Astrocyte (in vitro differentiated cells and primary cell): ENCODE measurements at regions not wholly inside any gene's neighbourhood (a gene's known extent, or its start where the extent isn't known, plus 50 kb on each side); places are given as distances from the start of the nearest gene placed in this dataset.

Experiments used
- DNase-seq: peaks from one replicate; pipeline ENCODE4 v3.0.0-alpha.2; 2010; ENCODE audit warnings: low read depth
- FAIRE-seq: peaks from 2 replicates; lab custom pipeline; 2011; peaks lifted over from hg19 to GRCh38; lab: Jason Lieb, UNC
- H2AFZ ChIP-seq: 2 replicates; pipeline ENCODE4 v1.6.0; 2012; ENCODE audit warnings: low read depth, low read length, inconsistent platforms
- H3K27ac ChIP-seq: 2 replicates; pipeline ENCODE4 v1.5.1; 2011; ENCODE audit warnings: low read depth, low read length, inconsistent platforms
- H3K27me3 ChIP-seq: 2 replicates; pipeline ENCODE4 v1.6.0; 2011; ENCODE audit warnings: low read length, inconsistent platforms; ENCODE audit not compliant: insufficient read depth
- H3K36me3 ChIP-seq: 2 replicates; pipeline ENCODE4 v1.5.1; 2011; ENCODE audit warnings: low read length, inconsistent platforms; ENCODE audit not compliant: insufficient read depth
- H3K4me1 ChIP-seq: 2 replicates; pipeline ENCODE4 v1.5.1; 2011; ENCODE audit warnings: low read length, inconsistent platforms; ENCODE audit not compliant: insufficient read depth
- H3K4me2 ChIP-seq: 2 replicates; pipeline ENCODE4 v1.6.0; 2012; ENCODE audit warnings: low read length, inconsistent platforms
- H3K4me3 ChIP-seq: 2 replicates; pipeline ENCODE4 v1.5.1; 2011; ENCODE audit warnings: low read depth, mild to moderate bottlenecking, low read length, inconsistent platforms; ENCODE audit not compliant: insufficient read depth
- H3K79me2 ChIP-seq: 2 replicates; pipeline ENCODE4 v1.6.0; 2012; ENCODE audit warnings: mild to moderate bottlenecking, low read length, inconsistent platforms; ENCODE audit not compliant: insufficient read depth
- H3K9ac ChIP-seq: 2 replicates; pipeline ENCODE4 v1.6.0; 2012; ENCODE audit warnings: mild to moderate bottlenecking, low read length, inconsistent platforms
- H3K9me3 ChIP-seq: 2 replicates; pipeline ENCODE4 v1.5.1; 2012; ENCODE audit warnings: low read depth, mild to moderate bottlenecking, low read length, inconsistent platforms; ENCODE audit not compliant: insufficient read depth
- H4K20me1 ChIP-seq: 2 replicates; pipeline ENCODE4 v1.6.0; 2012; ENCODE audit warnings: low read length, inconsistent platforms; ENCODE audit not compliant: insufficient read depth
- H3K27ac Mint-ChIP-seq: one replicate; pipeline ENCODE4 v1.8.0; 2021; ENCODE audit warnings: mild to moderate bottlenecking, mixed read lengths; ENCODE audit not compliant: unreplicated experiment
- H3K27me3 Mint-ChIP-seq: one replicate; pipeline ENCODE4 v1.8.0; 2021; ENCODE audit warnings: low read depth, mixed read lengths; ENCODE audit not compliant: unreplicated experiment
- H3K36me3 Mint-ChIP-seq: one replicate; pipeline ENCODE4 v1.8.0; 2021; ENCODE audit warnings: low read depth, mixed read lengths; ENCODE audit not compliant: unreplicated experiment
- H3K4me1 Mint-ChIP-seq: one replicate; pipeline ENCODE4 v1.8.0; 2021; ENCODE audit warnings: low read depth, mixed read lengths; ENCODE audit not compliant: unreplicated experiment
- H3K4me3 Mint-ChIP-seq: one replicate; pipeline ENCODE4 v1.8.0; 2021; ENCODE audit warnings: mild to moderate bottlenecking, moderate library complexity, mixed read lengths; ENCODE audit not compliant: unreplicated experiment
- H3K9me3 Mint-ChIP-seq: one replicate; pipeline ENCODE4 v1.8.0; 2021; ENCODE audit warnings: mild to moderate bottlenecking, mixed read lengths; ENCODE audit not compliant: unreplicated experiment
- CTCF ChIP-seq: IDR thresholded peaks from 2 replicates; pipeline ENCODE4 v1.5.1; 2011; ENCODE audit warnings: low read depth, mild to moderate bottlenecking, inconsistent platforms, low read length, moderate library complexity; ENCODE audit not compliant: insufficient read depth
- EZH2 ChIP-seq: IDR thresholded peaks from 2 replicates; pipeline ENCODE4 v1.6.1; 2012; ENCODE audit warnings: mild to moderate bottlenecking, low read length, inconsistent platforms; ENCODE audit not compliant: insufficient read depth

- FAIRE-seq (no peak), DNase-seq (no peak)
- Histone ChIP-seq H3K9ac (no peak overlapping the region), H3K9me3 (no peaks in the 10 kb centered on the region), H3K4me3 (no peak overlapping the region), H4K20me1 (no peaks in the 10 kb centered on the region), H3K27ac (no peak overlapping the region), H3K4me1 (no peaks in the 10 kb centered on the region), H2AFZ (no peak overlapping the region), H3K27me3 (no peaks in the 10 kb centered on the region), H3K4me2 (no peak overlapping the region), H3K36me3 (no peaks in the 10 kb centered on the region), H3K79me2 (no peaks in the 10 kb centered on the region)
- Mint-ChIP-seq H3K9me3 (peaks cover 4% of the 10 kb centered on the region), H3K4me1 (no peaks in the 10 kb centered on the region), H3K27ac (no peak overlapping the region), H3K27me3 (no peaks in the 10 kb centered on the region), H3K36me3 (no peaks in the 10 kb centered on the region), H3K4me3 (no peak overlapping the region)
- TF ChIP-seq CTCF (no peak), EZH2 (no peak)
These were observed 421.4 kb upstream of the LRRC7 start for GRCh38 chr1:69146303-69146702.

GRCh38 chr1:69148731-69149130 lies 419.0 kb upstream of the LRRC7 start:
- Histone ChIP-seq H3K27me3 (no peaks in the 10 kb centered on the region), H3K4me1 (no peaks in the 10 kb centered on the region), H3K27ac (no peak overlapping the region), H3K79me2 (no peaks in the 10 kb centered on the region), H3K9me3 (no peaks in the 10 kb centered on the region), H2AFZ (no peak overlapping the region), H3K4me2 (no peak overlapping the region), H3K9ac (no peak overlapping the region), H3K4me3 (no peak overlapping the region), H4K20me1 (no peaks in the 10 kb centered on the region), H3K36me3 (no peaks in the 10 kb centered on the region)
- Mint-ChIP-seq H3K27me3 (no peaks in the 10 kb centered on the region), H3K4me3 (no peak overlapping the region), H3K9me3 (no peaks in the 10 kb centered on the region), H3K27ac (no peak overlapping the region), H3K36me3 (no peaks in the 10 kb centered on the region), H3K4me1 (no peaks in the 10 kb centered on the region)
- TF ChIP-seq EZH2 (no peak), CTCF (no peak)
- DNase-seq (no peak), FAIRE-seq (no peak)

GRCh38 chr1:69157046-69157756 lies 410.5 kb upstream of the LRRC7 start:
- FAIRE-seq: no peak

More at GRCh38 chr1:69157046-69157756, 410.5 kb upstream of the LRRC7 start:
- Mint-ChIP-seq H3K36me3 (no peaks in the 10 kb centered on the region), H3K9me3 (no peaks in the 10 kb centered on the region), H3K27ac (no peak overlapping the region), H3K4me3 (no peak overlapping the region), H3K27me3 (no peaks in the 10 kb centered on the region), H3K4me1 (no peaks in the 10 kb centered on the region)
- H3K4me3 ChIP-seq: no peak overlapping the region
- no peaks in the 10 kb centered on the region for H4K20me1 ChIP-seq
- no peak for TF ChIP-seq EZH2
- no peak for TF ChIP-seq CTCF
- no peaks in the 10 kb centered on the region for H3K9me3 ChIP-seq
- H3K9ac ChIP-seq: no peak overlapping the region
- no peaks in the 10 kb centered on the region for H3K36me3 ChIP-seq
- no peak overlapping the region for H3K27ac ChIP-seq
- no peak for DNase-seq
- H3K79me2 ChIP-seq: no peaks in the 10 kb centered on the region
- H3K27me3 ChIP-seq: no peaks in the 10 kb centered on the region
- no peak overlapping the region for H2AFZ ChIP-seq
- no peak overlapping the region for H3K4me2 ChIP-seq
- H3K4me1 ChIP-seq: no peaks in the 10 kb centered on the region
